22Rv1 (cell line): ENCODE measurements at regions not wholly inside any gene's neighbourhood (a gene's known extent, or its start where the extent isn't known, plus 50 kb on each side); places are given as distances from the start of the nearest gene placed in this dataset.

Source experiments
- CTCF ChIP-seq: fragments of 450-650 bp; IDR thresholded peaks from 2 replicates; pipeline ENCODE4 v1.5.1; 2017; ENCODE audit warnings: mild to moderate bottlenecking
- ZFX ChIP-seq: fragments of 450-650 bp; IDR thresholded peaks from 2 replicates; pipeline ENCODE4 v1.6.1; 2017; ENCODE audit warnings: antibody characterized with exemption, borderline replicate concordance

GRCh38 chr5:67813877-67814539 lies 401.5 kb upstream of the PIK3R1 start:
- TF ChIP-seq CTCF (no peak), ZFX (no peak)
